Gastroesophageal sphincter (tissue), 3 donors: ENCODE measurements at regions not wholly inside any gene's neighbourhood (a gene's known extent, or its start where the extent isn't known, plus 50 kb on each side); places are given as distances from the start of the nearest gene placed in this dataset.

Source experiments
- POLR2AphosphoS5 ChIP-seq: sonication (generic); formaldehyde crosslinking; IDR thresholded peaks from one replicate; pipeline ENCODE4 v1.6.1; 2017; ENCODE audit warnings: antibody characterized with exemption
- TF ChIP-seq, protein P1 (sequence below), 4 experiments: fragments of 200-600 bp in 2 of 4; fragments of 450-650 bp in 2 of 4; sonication (generic) in 1 of 4; IDR thresholded peaks; one replicate each; pipeline ENCODE4 v1.5.1; 2017 to 2019; ENCODE audit warnings: antibody characterized with exemption in 4 of 4, mild to moderate bottlenecking in 2 of 4, moderate library complexity in 2 of 4

DNA sequence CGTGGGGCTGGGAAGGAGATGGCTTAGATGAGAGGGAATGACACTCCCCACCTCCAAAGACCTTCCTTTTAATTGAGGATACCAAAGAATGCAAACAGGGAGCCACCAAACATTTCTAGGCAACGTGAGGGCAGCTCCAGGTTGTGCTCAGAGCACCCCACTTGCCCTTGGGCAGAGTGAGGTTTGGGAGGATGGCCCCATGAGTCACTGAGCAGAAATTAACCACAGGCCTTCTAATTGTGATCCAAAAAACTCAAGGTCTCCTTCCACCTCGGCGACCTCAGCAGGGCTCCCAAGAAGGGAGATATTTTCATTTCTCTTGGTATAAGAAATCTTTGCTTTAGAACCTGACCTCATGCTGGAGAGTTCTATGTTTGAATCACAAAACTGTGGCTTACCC, 305.0 kb upstream of the TPM1 start:
- no peak for TF ChIP-seq POLR2AphosphoS5
- TF ChIP-seq, protein P1, sequence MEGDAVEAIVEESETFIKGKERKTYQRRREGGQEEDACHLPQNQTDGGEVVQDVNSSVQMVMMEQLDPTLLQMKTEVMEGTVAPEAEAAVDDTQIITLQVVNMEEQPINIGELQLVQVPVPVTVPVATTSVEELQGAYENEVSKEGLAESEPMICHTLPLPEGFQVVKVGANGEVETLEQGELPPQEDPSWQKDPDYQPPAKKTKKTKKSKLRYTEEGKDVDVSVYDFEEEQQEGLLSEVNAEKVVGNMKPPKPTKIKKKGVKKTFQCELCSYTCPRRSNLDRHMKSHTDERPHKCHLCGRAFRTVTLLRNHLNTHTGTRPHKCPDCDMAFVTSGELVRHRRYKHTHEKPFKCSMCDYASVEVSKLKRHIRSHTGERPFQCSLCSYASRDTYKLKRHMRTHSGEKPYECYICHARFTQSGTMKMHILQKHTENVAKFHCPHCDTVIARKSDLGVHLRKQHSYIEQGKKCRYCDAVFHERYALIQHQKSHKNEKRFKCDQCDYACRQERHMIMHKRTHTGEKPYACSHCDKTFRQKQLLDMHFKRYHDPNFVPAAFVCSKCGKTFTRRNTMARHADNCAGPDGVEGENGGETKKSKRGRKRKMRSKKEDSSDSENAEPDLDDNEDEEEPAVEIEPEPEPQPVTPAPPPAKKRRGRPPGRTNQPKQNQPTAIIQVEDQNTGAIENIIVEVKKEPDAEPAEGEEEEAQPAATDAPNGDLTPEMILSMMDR (IDR thresholded peaks at IDR 0.05), result no peak
